ENCODE measurements at regions not wholly inside any gene's neighbourhood (a gene's known extent, or its start where the extent isn't known, plus 50 kb on each side); places are given as distances from the start of the nearest gene placed in this dataset.
"Not testable (repeated sequence)": the region's sequence is repeated elsewhere in the genome, so short reads cannot be mapped to it uniquely, and the experiment has no call there.

- H3F3A ChIP-seq (ENCODE audit: low read depth), result no peaks in the 10 kb centered on the region
- H3K79me2 ChIP-seq (ENCODE audit: insufficient read depth, low read length), result no peaks in the 10 kb centered on the region
- no peaks in the 10 kb centered on the region for H3K36me3 ChIP-seq (ENCODE audit: insufficient read depth, low read length)
- no peaks in the 10 kb centered on the region for H3K27me3 ChIP-seq (ENCODE audit: insufficient read depth, low read length, poor library complexity, severe bottlenecking)
- H3K4me1 ChIP-seq (ENCODE audit: insufficient read depth, low read length, poor library complexity, severe bottlenecking), result no peaks in the 10 kb centered on the region
- no peak overlapping the region for H3K4me3 ChIP-seq (ENCODE audit: low read length, poor library complexity, severe bottlenecking)
- no peaks in the 10 kb centered on the region for H3K9me3 ChIP-seq (ENCODE audit: insufficient read depth, low read depth, low read length)
- no peak overlapping the region for H3K9ac ChIP-seq (ENCODE audit: low read depth, low read length, poor library complexity, severe bottlenecking)
- H3K4me2 ChIP-seq (ENCODE audit: low read depth, low read length, poor library complexity, severe bottlenecking), result no peak overlapping the region
- TF ChIP-seq EZH2phosphoT487 (IDR thresholded peaks at IDR 0.05; ENCODE audit: borderline replicate concordance) (no peak), CTCF (conservative IDR thresholded peaks at IDR 0.05; ENCODE audit: low read length) (no peak)
- no peaks in the 10 kb centered on the region for H3K9me2 ChIP-seq (replicated peaks; ENCODE audit: low read depth, low read length)
- H4K20me1 ChIP-seq (ENCODE audit: insufficient read depth, low read length, poor library complexity, severe bottlenecking), result no peaks in the 10 kb centered on the region
- no peak overlapping the region for H2AFZ ChIP-seq (ENCODE audit: low read length)
Observed at GRCh38 chr20:57974863-57975262, 253.6 kb downstream of the ANKRD60 start.

GRCh38 chr20:57973886-57974285 is 254.6 kb downstream of the ANKRD60 start:
- Histone ChIP-seq H3K79me2 (ENCODE audit: insufficient read depth, low read length) (no peaks in the 10 kb centered on the region), H2AFZ (ENCODE audit: low read length) (no peak overlapping the region), H3K36me3 (ENCODE audit: insufficient read depth, low read length) (no peaks in the 10 kb centered on the region), H3K9me3 (ENCODE audit: insufficient read depth, low read depth, low read length) (no peaks in the 10 kb centered on the region), H3K27me3 (ENCODE audit: insufficient read depth, low read length, poor library complexity, severe bottlenecking) (no peaks in the 10 kb centered on the region), H3F3A (ENCODE audit: low read depth) (no peaks in the 10 kb centered on the region), H3K4me3 (ENCODE audit: low read length, poor library complexity, severe bottlenecking) (no peak overlapping the region), H3K4me1 (ENCODE audit: insufficient read depth, low read length, poor library complexity, severe bottlenecking) (no peaks in the 10 kb centered on the region), H3K9ac (ENCODE audit: low read depth, low read length, poor library complexity, severe bottlenecking) (no peak overlapping the region), H4K20me1 (ENCODE audit: insufficient read depth, low read length, poor library complexity, severe bottlenecking) (no peaks in the 10 kb centered on the region), H3K4me2 (ENCODE audit: low read depth, low read length, poor library complexity, severe bottlenecking) (no peak overlapping the region), H3K9me2 (replicated peaks; ENCODE audit: low read depth, low read length) (no peaks in the 10 kb centered on the region)
- TF ChIP-seq EZH2phosphoT487 (IDR thresholded peaks at IDR 0.05; ENCODE audit: borderline replicate concordance) (no peak), CTCF (conservative IDR thresholded peaks at IDR 0.05; ENCODE audit: low read length) (no peak)

- H3K4me2 ChIP-seq (ENCODE audit: low read depth, low read length, poor library complexity, severe bottlenecking); H4K20me1 ChIP-seq (ENCODE audit: insufficient read depth, low read length, poor library complexity, severe bottlenecking); H3K36me3 ChIP-seq (ENCODE audit: insufficient read depth, low read length); H3K9me2 ChIP-seq (replicated peaks; ENCODE audit: low read depth, low read length); H2AFZ ChIP-seq (ENCODE audit: low read length); H3K9me3 ChIP-seq (ENCODE audit: insufficient read depth, low read depth, low read length); H3K4me3 ChIP-seq (ENCODE audit: low read length, poor library complexity, severe bottlenecking); H3K79me2 ChIP-seq (ENCODE audit: insufficient read depth, low read length); H3F3A ChIP-seq (ENCODE audit: low read depth); H3K27me3 ChIP-seq (ENCODE audit: insufficient read depth, low read length, poor library complexity, severe bottlenecking); H3K4me1 ChIP-seq (ENCODE audit: insufficient read depth, low read length, poor library complexity, severe bottlenecking); H3K9ac ChIP-seq (ENCODE audit: low read depth, low read length, poor library complexity, severe bottlenecking): not testable (repeated sequence)
Observed at GRCh38 chr20:57971583-57971982, 256.9 kb downstream of the ANKRD60 start.

- no peaks in the 10 kb centered on the region for H3K36me3 ChIP-seq (ENCODE audit: insufficient read depth, low read length)
- H4K20me1 ChIP-seq (ENCODE audit: insufficient read depth, low read length, poor library complexity, severe bottlenecking), result no peaks in the 10 kb centered on the region
- H3K27me3 ChIP-seq (ENCODE audit: insufficient read depth, low read length, poor library complexity, severe bottlenecking), result no peaks in the 10 kb centered on the region
- H3F3A ChIP-seq (ENCODE audit: low read depth), result no peaks in the 10 kb centered on the region
- TF ChIP-seq CTCF (conservative IDR thresholded peaks at IDR 0.05; ENCODE audit: low read length) (no peak), EZH2phosphoT487 (IDR thresholded peaks at IDR 0.05; ENCODE audit: borderline replicate concordance) (no peak)
- H3K4me1 ChIP-seq (ENCODE audit: insufficient read depth, low read length, poor library complexity, severe bottlenecking), result no peaks in the 10 kb centered on the region
- no peak overlapping the region for H3K4me3 ChIP-seq (ENCODE audit: low read length, poor library complexity, severe bottlenecking)
- H2AFZ ChIP-seq (ENCODE audit: low read length), result no peak overlapping the region
- no peak overlapping the region for H3K9ac ChIP-seq (ENCODE audit: low read depth, low read length, poor library complexity, severe bottlenecking)
- H3K9me3 ChIP-seq (ENCODE audit: insufficient read depth, low read depth, low read length), result no peaks in the 10 kb centered on the region
- no peaks in the 10 kb centered on the region for H3K79me2 ChIP-seq (ENCODE audit: insufficient read depth, low read length)
- no peaks in the 10 kb centered on the region for H3K9me2 ChIP-seq (replicated peaks; ENCODE audit: low read depth, low read length)
- no peak overlapping the region for H3K4me2 ChIP-seq (ENCODE audit: low read depth, low read length, poor library complexity, severe bottlenecking)
Observed at GRCh38 chr20:57970856-57971255, 257.6 kb downstream of the ANKRD60 start.
